ENCODE measurements at regions not wholly inside any gene's neighbourhood (a gene's known extent, or its start where the extent isn't known, plus 50 kb on each side); places are given as distances from the start of the nearest gene placed in this dataset.
"Not testable (repeated sequence)": the region's sequence is repeated elsewhere in the genome, so short reads cannot be mapped to it uniquely, and the experiment has no call there.

DNA sequence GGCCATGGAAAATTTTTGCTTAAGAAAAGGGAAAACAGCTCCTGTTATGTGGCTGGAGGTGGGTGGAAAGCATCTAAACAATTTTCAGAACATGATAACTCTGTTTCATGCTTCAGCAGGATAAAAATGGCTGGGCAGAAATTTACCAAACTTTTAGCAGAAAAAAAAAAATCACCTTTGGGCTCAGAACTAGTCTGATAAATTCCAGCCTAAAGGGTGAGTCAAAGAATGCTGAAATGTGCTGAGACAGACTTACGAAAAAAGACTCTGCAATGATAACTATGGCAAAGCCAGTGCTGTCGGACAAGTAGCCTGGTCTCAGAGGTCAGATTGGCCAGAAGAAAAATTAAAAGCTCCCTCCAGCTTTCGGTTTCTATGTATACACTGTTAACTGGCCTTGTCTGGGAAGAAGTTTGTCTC lies 123.6 kb downstream of the LRATD1 start:
- FAIRE-seq = no peak
- DNase-seq (ENCODE audit: insufficient read length) = no peak
- no peak for TF ChIP-seq TAF1 (IDR thresholded peaks at IDR 0.05; ENCODE audit: borderline replicate concordance, low read depth, low read length)
- TF ChIP-seq POLR2A (IDR thresholded peaks at IDR 0.05; ENCODE audit: low read depth, low read length) = no peak
- TF ChIP-seq POLR2AphosphoS5 (IDR thresholded peaks at IDR 0.05; ENCODE audit: low read depth, low read length) = no peak

DNA sequence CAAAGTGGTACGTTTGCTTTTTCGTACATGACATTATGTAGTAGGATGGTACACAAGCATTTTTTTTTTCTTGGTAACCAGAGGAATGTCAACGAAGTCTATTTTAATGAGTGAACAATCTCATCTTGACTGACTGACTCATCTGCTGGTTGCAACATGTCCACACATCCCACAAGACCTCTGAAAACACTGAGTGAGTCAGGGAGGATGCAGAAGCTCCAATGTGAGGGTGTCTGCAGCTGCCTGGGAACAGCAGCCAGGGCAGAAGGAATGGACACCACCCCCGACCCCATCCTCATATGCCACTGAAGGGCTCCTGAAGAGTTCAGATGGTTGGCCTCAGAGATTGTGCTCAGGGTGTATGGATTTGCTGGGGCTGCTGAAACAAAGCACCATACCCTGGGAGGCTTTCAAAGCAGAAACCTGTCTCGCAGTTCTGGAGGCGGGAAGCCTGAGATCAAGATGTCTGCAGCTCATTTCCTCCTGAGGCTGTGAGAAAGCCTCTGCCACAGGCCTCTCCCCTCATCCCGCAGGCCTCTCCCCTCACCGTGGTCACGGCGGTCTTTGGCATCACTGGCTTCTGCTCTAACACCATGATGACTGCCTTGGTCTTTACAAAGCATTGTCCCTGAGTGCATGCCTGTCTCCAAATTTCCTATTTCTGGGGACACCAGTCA lies 124.6 kb downstream of the LRATD1 start:
- FAIRE-seq (no peak), DNase-seq (ENCODE audit: insufficient read length) (no peak)

DNA sequence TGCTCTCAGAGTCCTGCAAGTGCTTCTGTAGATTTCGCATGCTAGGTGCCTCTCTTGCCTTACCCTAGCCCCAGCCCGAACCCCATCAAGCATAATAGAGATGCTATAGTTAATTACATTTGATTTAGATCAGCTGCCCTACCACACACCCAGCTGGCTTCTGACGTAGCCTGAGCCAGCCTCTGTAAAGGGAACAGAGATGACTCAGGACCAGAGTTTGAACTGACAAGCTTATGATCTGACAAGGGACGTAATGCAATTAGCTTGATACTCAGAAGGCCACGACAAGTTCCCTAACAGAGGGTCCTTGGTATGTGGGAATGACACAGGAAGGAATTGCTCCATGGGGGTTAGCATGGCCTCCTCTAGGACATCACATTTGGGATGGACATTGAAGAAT lies 126.6 kb downstream of the LRATD1 start:
- no peak for TF ChIP-seq TAF1 (IDR thresholded peaks at IDR 0.05; ENCODE audit: borderline replicate concordance, low read depth, low read length)
- TF ChIP-seq POLR2A (IDR thresholded peaks at IDR 0.05; ENCODE audit: low read depth, low read length) = no peak
- no peak for TF ChIP-seq POLR2AphosphoS5 (IDR thresholded peaks at IDR 0.05; ENCODE audit: low read depth, low read length)
- DNase-seq (ENCODE audit: insufficient read length) (no peak), FAIRE-seq (no peak)

More for the DNA sequence above, 124.6 kb downstream of the LRATD1 start:
- TF ChIP-seq TAF1 (IDR thresholded peaks at IDR 0.05; ENCODE audit: borderline replicate concordance, low read depth, low read length) = no peak
- no peak for TF ChIP-seq POLR2A (IDR thresholded peaks at IDR 0.05; ENCODE audit: low read depth, low read length)
- no peak for TF ChIP-seq POLR2AphosphoS5 (IDR thresholded peaks at IDR 0.05; ENCODE audit: low read depth, low read length)

DNA sequence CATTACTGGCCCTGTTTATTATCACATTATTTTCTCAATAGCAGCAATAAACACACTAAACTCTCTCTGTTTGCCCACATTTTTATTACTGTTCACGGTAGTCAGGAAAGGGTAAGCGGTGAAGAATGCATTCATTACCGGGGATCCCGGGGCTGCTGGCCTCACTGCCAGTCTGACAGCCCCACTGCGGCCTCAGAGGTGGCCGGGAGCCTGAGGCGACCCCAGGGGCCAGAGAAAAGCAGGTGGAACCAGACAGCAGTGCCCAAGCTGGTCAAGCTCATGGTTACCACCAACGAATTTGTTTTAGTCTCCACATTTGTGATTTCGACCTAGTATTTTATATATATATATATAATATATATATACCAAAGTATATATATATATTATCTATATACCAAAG lies 127.7 kb downstream of the LRATD1 start:
- FAIRE-seq = no peak

DNA sequence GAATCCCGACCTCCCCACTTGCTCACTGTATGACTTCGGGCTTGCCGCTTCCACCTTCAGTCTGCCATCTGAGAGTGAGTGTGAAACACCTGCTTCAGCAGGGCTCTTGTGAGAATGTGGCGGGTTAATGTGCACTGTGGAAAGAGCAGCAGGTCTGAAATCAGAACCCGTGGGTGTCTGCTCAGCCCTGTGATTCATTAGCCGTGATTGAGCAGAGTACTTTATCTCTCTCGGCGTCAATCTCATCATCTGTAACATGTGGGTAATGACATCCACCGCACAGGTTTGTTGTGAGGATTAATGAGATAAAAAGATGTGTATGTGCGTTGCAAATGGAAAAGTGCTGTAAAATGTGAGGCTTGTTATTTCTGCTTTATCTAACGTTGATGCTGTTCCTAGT lies 128.6 kb downstream of the LRATD1 start:
- no peak for TF ChIP-seq TAF1 (IDR thresholded peaks at IDR 0.05; ENCODE audit: borderline replicate concordance, low read depth, low read length)
- TF ChIP-seq POLR2A (IDR thresholded peaks at IDR 0.05; ENCODE audit: low read depth, low read length) = no peak
- no peak for TF ChIP-seq POLR2AphosphoS5 (IDR thresholded peaks at IDR 0.05; ENCODE audit: low read depth, low read length)
- FAIRE-seq = no peak
- DNase-seq (ENCODE audit: insufficient read length) = no peak

More for the DNA sequence above, 127.7 kb downstream of the LRATD1 start:
- no peak for TF ChIP-seq TAF1 (IDR thresholded peaks at IDR 0.05; ENCODE audit: borderline replicate concordance, low read depth, low read length)
- TF ChIP-seq POLR2A (IDR thresholded peaks at IDR 0.05; ENCODE audit: low read depth, low read length) = no peak
- no peak for TF ChIP-seq POLR2AphosphoS5 (IDR thresholded peaks at IDR 0.05; ENCODE audit: low read depth, low read length)
- DNase-seq (ENCODE audit: insufficient read length) = no peak

DNA sequence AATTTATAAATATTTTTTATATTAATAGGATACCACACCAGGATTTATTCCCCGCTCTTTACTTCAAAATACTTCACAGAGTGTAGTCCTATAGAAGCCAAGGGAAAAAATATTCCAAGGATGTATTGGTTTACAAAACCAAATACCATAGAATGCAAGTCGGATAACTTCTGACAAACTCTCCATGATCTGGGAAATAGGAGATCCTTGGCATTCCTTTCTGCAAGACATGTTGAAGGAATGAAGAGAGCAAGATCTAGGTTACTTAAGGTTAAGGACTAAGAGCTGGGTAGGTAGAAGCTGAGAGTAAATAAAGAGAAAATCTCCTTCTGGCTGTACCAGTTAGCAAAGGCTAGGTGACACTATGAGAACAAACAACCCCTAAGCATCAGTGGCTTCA lies 141.2 kb downstream of the LRATD1 start:
- no peak for DNase-seq (ENCODE audit: insufficient read length)
- FAIRE-seq = no peak
- TF ChIP-seq TAF1 (IDR thresholded peaks at IDR 0.05; ENCODE audit: borderline replicate concordance, low read depth, low read length) (no peak), POLR2A (IDR thresholded peaks at IDR 0.05; ENCODE audit: low read depth, low read length) (no peak), POLR2AphosphoS5 (IDR thresholded peaks at IDR 0.05; ENCODE audit: low read depth, low read length) (no peak)

DNA sequence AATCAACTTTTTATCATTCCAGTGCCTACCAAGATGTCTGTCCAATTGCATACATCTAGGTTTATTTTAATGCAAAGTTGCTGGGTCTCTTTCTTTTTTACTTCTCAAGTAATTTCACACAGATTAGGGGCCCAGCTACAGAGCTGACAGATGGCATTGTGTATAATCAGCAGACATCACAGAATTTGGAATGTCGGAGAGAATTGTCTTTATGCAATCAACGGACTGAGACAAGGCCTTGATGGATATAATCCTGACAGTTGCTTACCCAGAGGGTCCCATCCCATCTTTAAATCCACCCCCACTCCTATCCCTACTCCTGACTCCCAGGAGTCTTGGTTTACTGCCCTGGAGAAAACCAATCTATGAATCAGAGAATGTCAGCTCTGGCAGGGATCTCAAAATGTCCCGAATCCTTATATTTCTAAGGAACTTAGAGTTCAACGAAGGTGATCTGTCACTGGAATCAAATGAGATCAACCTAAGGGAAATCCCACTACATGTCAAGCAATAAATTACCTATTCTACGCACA lies 142.0 kb downstream of the LRATD1 start:
- TF ChIP-seq POLR2AphosphoS5 (IDR thresholded peaks at IDR 0.05; ENCODE audit: low read depth, low read length) (no peak), POLR2A (IDR thresholded peaks at IDR 0.05; ENCODE audit: low read depth, low read length) (no peak), TAF1 (IDR thresholded peaks at IDR 0.05; ENCODE audit: borderline replicate concordance, low read depth, low read length) (no peak)
- FAIRE-seq (no peak), DNase-seq (ENCODE audit: insufficient read length) (no peak)

DNA sequence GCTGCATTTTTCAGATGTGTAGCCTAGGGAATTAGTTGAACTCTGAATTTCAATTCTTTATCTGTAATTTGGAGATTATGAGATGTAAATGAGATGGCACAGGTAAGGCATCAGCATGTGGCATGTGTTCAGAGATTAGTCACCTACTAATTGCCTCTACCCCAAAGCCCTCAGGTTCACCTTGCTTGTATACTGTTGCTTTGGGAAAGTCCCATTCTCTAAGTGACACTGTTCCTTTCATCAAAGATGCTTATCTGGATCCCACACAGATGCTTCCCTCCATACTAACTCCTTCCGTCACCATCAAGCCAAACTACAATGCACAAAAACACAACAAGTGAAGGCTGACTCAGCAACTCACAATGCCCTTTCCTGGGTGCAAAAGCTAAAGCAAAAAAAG lies 143.7 kb downstream of the LRATD1 start:
- FAIRE-seq = no peak
- no peak for DNase-seq (ENCODE audit: insufficient read length)
- TF ChIP-seq POLR2A (IDR thresholded peaks at IDR 0.05; ENCODE audit: low read depth, low read length) (no peak), POLR2AphosphoS5 (IDR thresholded peaks at IDR 0.05; ENCODE audit: low read depth, low read length) (no peak), TAF1 (IDR thresholded peaks at IDR 0.05; ENCODE audit: borderline replicate concordance, low read depth, low read length) (no peak)

DNA sequence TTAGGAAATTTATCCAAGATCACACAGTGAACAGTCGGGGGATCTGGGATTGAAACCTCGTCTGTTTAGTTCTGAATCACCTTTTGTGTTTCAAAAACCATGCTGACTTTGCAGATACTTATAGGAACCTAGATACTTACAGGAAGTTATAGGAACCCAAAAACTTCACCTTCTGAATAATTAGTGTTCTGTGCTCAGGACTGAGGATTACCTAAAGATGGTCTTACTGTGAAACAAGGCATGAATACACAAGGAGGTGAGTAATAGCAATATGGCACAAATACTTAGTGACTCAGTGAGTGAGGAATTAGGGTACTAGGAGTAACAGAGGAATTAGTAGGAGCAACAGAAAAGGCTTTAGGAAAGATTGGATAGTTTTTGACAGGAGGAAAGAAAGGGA lies 145.5 kb downstream of the LRATD1 start:
- FAIRE-seq (no peak), DNase-seq (ENCODE audit: insufficient read length) (no peak)
- no peak for TF ChIP-seq POLR2A (IDR thresholded peaks at IDR 0.05; ENCODE audit: low read depth, low read length)
- no peak for TF ChIP-seq POLR2AphosphoS5 (IDR thresholded peaks at IDR 0.05; ENCODE audit: low read depth, low read length)
- TF ChIP-seq TAF1 (IDR thresholded peaks at IDR 0.05; ENCODE audit: borderline replicate concordance, low read depth, low read length) = no peak

DNA sequence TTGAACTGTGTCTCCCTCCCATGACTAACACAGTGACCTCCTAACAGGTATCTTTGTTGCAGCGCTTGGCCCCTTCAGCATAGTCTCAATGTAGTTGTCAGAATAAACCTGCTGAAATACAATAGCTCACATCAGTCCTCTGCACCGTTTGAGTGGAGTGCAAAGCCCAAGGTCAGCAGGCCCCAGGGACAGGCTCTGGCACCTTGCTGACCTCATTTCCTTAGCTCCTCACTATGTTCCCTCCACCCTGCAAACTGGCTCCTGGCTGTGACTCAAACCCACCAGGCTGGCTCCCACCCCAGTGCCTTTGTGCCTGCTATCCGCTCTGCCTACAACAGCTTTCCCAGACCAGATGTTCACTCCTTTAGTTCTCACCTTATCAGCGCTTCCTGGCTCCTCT lies 146.7 kb downstream of the LRATD1 start:
- TF ChIP-seq POLR2A (IDR thresholded peaks at IDR 0.05; ENCODE audit: low read depth, low read length) (no peak), TAF1 (IDR thresholded peaks at IDR 0.05; ENCODE audit: borderline replicate concordance, low read depth, low read length) (no peak), POLR2AphosphoS5 (IDR thresholded peaks at IDR 0.05; ENCODE audit: low read depth, low read length) (no peak)
- no peak for FAIRE-seq
- no peak for DNase-seq (ENCODE audit: insufficient read length)

DNA sequence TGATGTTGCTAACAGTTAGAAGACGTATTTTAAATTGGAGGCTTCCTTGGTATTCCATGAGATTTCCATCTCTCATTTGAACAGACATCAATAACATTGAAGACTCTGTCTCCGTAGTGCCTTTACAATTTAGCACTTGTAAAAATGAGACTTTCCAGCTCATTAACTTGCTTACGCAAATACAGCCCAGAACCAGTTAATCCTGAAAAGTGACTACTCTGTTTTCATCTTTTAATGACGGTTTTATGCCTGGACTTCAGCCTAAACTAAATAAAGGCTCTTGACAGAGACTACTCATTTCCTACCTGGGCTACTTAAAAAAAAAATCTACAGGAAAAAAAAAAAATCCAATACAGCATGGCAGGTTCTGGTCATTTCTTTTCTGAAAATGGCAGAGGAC lies 148.6 kb downstream of the LRATD1 start:
- FAIRE-seq = no peak
- DNase-seq (ENCODE audit: insufficient read length) = no peak
- TF ChIP-seq POLR2AphosphoS5 (IDR thresholded peaks at IDR 0.05; ENCODE audit: low read depth, low read length) (no peak), POLR2A (IDR thresholded peaks at IDR 0.05; ENCODE audit: low read depth, low read length) (no peak), TAF1 (IDR thresholded peaks at IDR 0.05; ENCODE audit: borderline replicate concordance, low read depth, low read length) (no peak)

DNA sequence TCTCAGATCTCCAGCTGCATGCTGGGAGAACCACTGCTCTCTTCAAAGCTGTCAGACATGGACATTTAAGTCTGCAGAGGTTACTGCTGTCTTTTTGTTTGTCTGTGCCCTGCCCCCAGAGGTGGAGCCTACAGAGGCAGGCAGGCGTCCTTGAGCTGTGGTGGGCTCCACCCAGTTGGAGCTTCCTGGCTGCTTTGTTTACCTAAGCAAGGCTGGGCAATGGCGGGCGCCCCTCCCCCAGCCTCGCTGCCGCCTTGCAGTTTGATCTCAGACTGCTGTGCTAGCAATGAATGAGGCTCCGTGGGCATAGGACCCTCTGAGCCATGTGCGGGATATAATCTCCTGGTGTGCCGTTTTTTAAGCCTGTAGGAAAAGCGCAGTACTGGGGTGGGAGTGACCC lies 156.3 kb downstream of the LRATD1 start:
- DNase-seq (ENCODE audit: insufficient read length); FAIRE-seq: not testable (repeated sequence)

All from GM12892 (cell line).